H1 (cell line): ENCODE measurements at regions not wholly inside any gene's neighbourhood (a gene's known extent, or its start where the extent isn't known, plus 50 kb on each side); places are given as distances from the start of the nearest gene placed in this dataset.

Experiments used
- CTCF ChIA-PET: fragments of 300-600 bp; sonication (Branson Sonifier 250); formaldehyde crosslinking; loops from one replicate; lab custom pipeline; 2021; ENCODE audit not compliant: partially characterized antibody; lab: Charles Lee
- POLR2A ChIA-PET: fragments of 300-600 bp; sonication (Branson Sonifier 250); formaldehyde crosslinking; loops from one replicate; lab custom pipeline; 2021; ENCODE audit warnings: inconsistent platforms; ENCODE audit not compliant: partially characterized antibody; lab: Charles Lee
- DNase-seq, 2 experiments: peaks; one replicate each; pipeline versions ENCODE4 v3.0.0 to v3.0.0-alpha.2; 2010 to 2022; ENCODE audit warnings: low spot score in 2 of 2, low read depth in 1 of 2, mixed read lengths in 1 of 2
- FAIRE-seq: peaks from 2 replicates; lab custom pipeline; 2011; peaks lifted over from hg19 to GRCh38; lab: Jason Lieb, UNC
- H2AFZ ChIP-seq: 2 replicates; pipeline ENCODE4 v1.8.1; 2012; ENCODE audit warnings: low read length, inconsistent platforms
- H2AK5ac ChIP-seq: 2 replicates; pipeline ENCODE4 v1.6.1; 2013; ENCODE audit warnings: low read depth, low read length
- H2BK120ac ChIP-seq: replicated peaks from 2 replicates; pipeline ENCODE3; 2013; ENCODE audit warnings: low read depth, low read length, inconsistent platforms
- H2BK12ac ChIP-seq: 2 replicates; pipeline ENCODE4 v1.6.1; 2013; ENCODE audit warnings: low read depth, low read length
- H2BK15ac ChIP-seq: 2 replicates; pipeline ENCODE4 v1.6.1; 2013; ENCODE audit warnings: low read length
- H2BK20ac ChIP-seq: 2 replicates; pipeline ENCODE4 v1.6.1; 2013; ENCODE audit warnings: low read length
- H2BK5ac ChIP-seq: 2 replicates; pipeline ENCODE4 v1.6.1; 2013; ENCODE audit warnings: low read depth, low read length
- H3K14ac ChIP-seq: 2 replicates; pipeline ENCODE4 v1.6.1; 2013; ENCODE audit warnings: inconsistent platforms; ENCODE audit not compliant: insufficient read length
- H3K18ac ChIP-seq: 2 replicates; pipeline ENCODE4 v1.6.1; 2013; ENCODE audit warnings: low read length; ENCODE audit errors: extremely low read depth
- H3K23ac ChIP-seq: 2 replicates; pipeline ENCODE4 v1.6.1; 2013; ENCODE audit warnings: inconsistent platforms; ENCODE audit not compliant: insufficient read length
- H3K23me2 ChIP-seq: 2 replicates; pipeline ENCODE4 v1.6.1; 2013; ENCODE audit warnings: low read depth, low read length
- H3K27ac ChIP-seq: 2 replicates; pipeline ENCODE4 v1.6.1; 2011; ENCODE audit warnings: low read depth, low read length, inconsistent platforms
- H3K27me3 ChIP-seq, 4 experiments: replicated peaks in 1 of 4; 1 replicate in 1 of 4; 2 replicates in 3 of 4; pipeline versions ENCODE4 v1.6.1 to v1.8.1; 2011 to 2013; ENCODE audit warnings: low read length in 3 of 4, mild to moderate bottlenecking in 3 of 4, inconsistent platforms in 2 of 4, mixed read lengths in 2 of 4, moderate library complexity in 1 of 4; ENCODE audit not compliant: control insufficient read depth in 3 of 4, insufficient read depth in 3 of 4; ENCODE audit errors: extremely low read depth in 1 of 4
- H3K36me3 ChIP-seq, 4 experiments: 2 replicates each; pipeline versions ENCODE4 v1.6.1 to v1.8.1; 2011 to 2013; ENCODE audit warnings: mild to moderate bottlenecking in 4 of 4, low read length in 3 of 4, moderate library complexity in 2 of 4, control low read depth in 1 of 4, inconsistent platforms in 1 of 4; ENCODE audit not compliant: insufficient read depth in 4 of 4, control insufficient read depth in 2 of 4
- H3K4ac ChIP-seq: replicated peaks from 2 replicates; pipeline ENCODE3; 2013; ENCODE audit warnings: low read length, low read depth, mixed read lengths, inconsistent platforms; ENCODE audit not compliant: insufficient read length
- H3K4me1 ChIP-seq, 4 experiments: replicated peaks in 1 of 4; 1 replicate in 1 of 4; 2 replicates in 3 of 4; pipeline versions ENCODE4 v1.6.1 to v1.8.1; 2011 to 2013; ENCODE audit warnings: low read length in 3 of 4, inconsistent platforms in 2 of 4, mixed read lengths in 1 of 4; ENCODE audit not compliant: insufficient read depth in 4 of 4, control insufficient read depth in 3 of 4
- H3K4me2 ChIP-seq, 2 experiments: 2 replicates each; pipeline versions ENCODE4 v1.6.1 to v1.8.1; 2011 to 2013; ENCODE audit warnings: low read depth in 2 of 2, low read length in 2 of 2, control low read depth in 1 of 2, inconsistent platforms in 1 of 2, mild to moderate bottlenecking in 1 of 2; ENCODE audit not compliant: insufficient read depth in 1 of 2
- H3K4me3 ChIP-seq, 4 experiments: fragments of 200-600, 300-600 bp in 1 of 4; sonication (generic), shearing (Covaris generic), sonication (Bioruptor Twin) in 1 of 4; 2 replicates each; pipeline versions ENCODE4 v1.5.1 to v1.8.1; 2011 to 2016; ENCODE audit warnings: low read length in 4 of 4, low read depth in 3 of 4, control low read depth in 2 of 4, inconsistent platforms in 2 of 4, mild to moderate bottlenecking in 2 of 4, mixed read lengths in 1 of 4, moderate library complexity in 1 of 4; ENCODE audit not compliant: insufficient read depth in 2 of 4; ENCODE audit errors: extremely low read depth in 1 of 4
- H3K56ac ChIP-seq: replicated peaks from 2 replicates; pipeline ENCODE3; 2013; ENCODE audit warnings: low read depth, mild to moderate bottlenecking, mixed read lengths, low read length, inconsistent platforms; ENCODE audit not compliant: insufficient read length
- H3K79me1 ChIP-seq: 2 replicates; pipeline ENCODE4 v1.6.1; 2013; ENCODE audit warnings: low read depth, low read length, control low read depth
- H3K79me2 ChIP-seq, 2 experiments: 2 replicates each; pipeline versions ENCODE4 v1.6.1 to v1.8.1; 2012 to 2013; ENCODE audit warnings: low read length in 2 of 2, mild to moderate bottlenecking in 2 of 2, inconsistent platforms in 1 of 2; ENCODE audit not compliant: insufficient read depth in 2 of 2, control insufficient read depth in 1 of 2
- H3K9ac ChIP-seq, 4 experiments: replicated peaks in 1 of 4; 1 replicate in 1 of 4; 2 replicates in 3 of 4; pipeline versions ENCODE4 v1.6.1 to v1.8.1; 2011 to 2013; ENCODE audit warnings: low read depth in 3 of 4, low read length in 3 of 4, control low read depth in 2 of 4, mild to moderate bottlenecking in 2 of 4, moderate library complexity in 2 of 4, inconsistent platforms in 1 of 4; ENCODE audit errors: extremely low read depth in 1 of 4
- H3K9me3 ChIP-seq, 2 experiments: 2 replicates each; pipeline versions ENCODE4 v1.6.1 to v1.8.1; 2012 to 2013; ENCODE audit warnings: mild to moderate bottlenecking in 2 of 2, moderate library complexity in 2 of 2, control low read depth in 1 of 2, inconsistent platforms in 1 of 2, low read depth in 1 of 2, low read length in 1 of 2, mixed read lengths in 1 of 2; ENCODE audit not compliant: insufficient read depth in 2 of 2
- H4K20me1 ChIP-seq, 2 experiments: replicated peaks in 1 of 2; 2 replicates each; pipeline versions ENCODE3 to v1.8.1; 2011 to 2013; ENCODE audit warnings: inconsistent platforms in 2 of 2, low read length in 2 of 2, mild to moderate bottlenecking in 1 of 2; ENCODE audit not compliant: insufficient read depth in 2 of 2, control insufficient read depth in 1 of 2
- H4K5ac ChIP-seq: 2 replicates; pipeline ENCODE4 v1.6.1; 2013; ENCODE audit warnings: low read length, low read depth, mixed read lengths, inconsistent platforms; ENCODE audit not compliant: insufficient read length
- H4K8ac ChIP-seq: 2 replicates; pipeline ENCODE4 v1.8.0; 2013; ENCODE audit warnings: mild to moderate bottlenecking, moderate library complexity, low read length, inconsistent platforms; ENCODE audit not compliant: insufficient read depth; ENCODE audit errors: extremely low read depth
- H4K91ac ChIP-seq: replicated peaks from 2 replicates; pipeline ENCODE3; 2013; ENCODE audit warnings: low read length, mixed read lengths, inconsistent platforms; ENCODE audit not compliant: insufficient read length
- ATF3 ChIP-seq: IDR thresholded peaks from 2 replicates; pipeline ENCODE4 v1.6.1; 2011; ENCODE audit warnings: low read depth, mild to moderate bottlenecking, low read length; ENCODE audit not compliant: insufficient read depth
- EP300 ChIP-seq, 2 experiments: IDR thresholded peaks; 1 replicate in 1 of 2; 2 replicates in 1 of 2; pipeline ENCODE4 v1.6.1; 2011 to 2012; ENCODE audit warnings: low read depth in 2 of 2, low read length in 2 of 2, mild to moderate bottlenecking in 2 of 2, borderline replicate concordance in 1 of 2, inconsistent platforms in 1 of 2, moderate library complexity in 1 of 2
- GABPA ChIP-seq: IDR thresholded peaks from 2 replicates; pipeline ENCODE4 v1.6.1; 2011; ENCODE audit warnings: mild to moderate bottlenecking, low read length, moderate library complexity, borderline replicate concordance; ENCODE audit not compliant: insufficient read depth
- KDM4A ChIP-seq: IDR thresholded peaks from one replicate; pipeline ENCODE4 v1.7.1; 2012; ENCODE audit warnings: low read depth, mild to moderate bottlenecking, moderate library complexity, low read length, inconsistent platforms; ENCODE audit not compliant: severe bottlenecking
- MAX ChIP-seq: IDR thresholded peaks from 2 replicates; pipeline ENCODE4 v1.6.1; 2012; ENCODE audit warnings: inconsistent platforms
- PHF8 ChIP-seq: fragments of 200-600 bp; sonication (generic); conservative IDR thresholded peaks from 2 replicates; pipeline ENCODE4 v1.7.1; 2012; ENCODE audit warnings: low read depth, mild to moderate bottlenecking, inconsistent platforms, low read length, moderate library complexity
- SP1 ChIP-seq: IDR thresholded peaks from 2 replicates; pipeline ENCODE4 v1.6.1; 2011; ENCODE audit warnings: low read depth, low read length
- WGBS, 2 experiments: shearing (Covaris generic) in 1 of 2; methylation state at CpG; one replicate each; pipeline versions ENCODE4 v1.1.6 to v1.1.7; 2013 to 2015; ENCODE audit warnings: low lambda C conversion rate in 2 of 2, mixed read lengths in 2 of 2, inconsistent platforms in 1 of 2, low coverage in 1 of 2, missing lambda C conversion rate in 1 of 2; ENCODE audit not compliant: insufficient replicate concordance in 2 of 2, insufficient coverage in 1 of 2, insufficient read length in 1 of 2; ENCODE audit errors: extremely low coverage in 1 of 2, missing lambda C conversion rate in 1 of 2; 5-methylcytosine and 5-hydroxymethylcytosine counted together
- TF ChIP-seq, protein P1 (sequence below): IDR thresholded peaks from 2 replicates; pipeline ENCODE4 v1.6.1; 2012; ENCODE audit warnings: inconsistent platforms

GRCh38 chr2:176641436-176641835 is 372.2 kb downstream of the MTX2 start:
- Histone ChIP-seq H4K20me1 (no peaks in the 10 kb centered on the region), H4K5ac (no peak overlapping the region), H2AK5ac (no peak overlapping the region), H3K27me3 (peaks cover 11 to 30% (median 19%) of the 10 kb centered on the region in 4 experiments), H3K4me3 (no peak overlapping the region), H2BK20ac (no peak overlapping the region), H2BK12ac (no peak overlapping the region), H4K8ac (no peak overlapping the region), H3K9ac (no peak overlapping the region), H3K18ac (no peak overlapping the region), H3K27ac (no peak overlapping the region), H2AFZ (no peak overlapping the region), H3K23ac (no peak overlapping the region), H4K91ac (no peak overlapping the region), H2BK120ac (no peak overlapping the region), H3K56ac (no peak overlapping the region), H3K23me2 (peaks cover 3% of the 10 kb centered on the region; the same call in 1 of the 2 replicates), H2BK5ac (no peak overlapping the region), H3K79me1 (no peaks in the 10 kb centered on the region), H3K79me2 (no peaks in the 10 kb centered on the region), H3K9me3 (no peaks in the 10 kb centered on the region), H2BK15ac (no peak overlapping the region), H3K36me3 (no peaks in the 10 kb centered on the region), H3K4me1 (peaks cover 0 to 11% (median 6%) of the 10 kb centered on the region in 4 experiments), H3K14ac (no peak overlapping the region), H3K4me2 (no peak overlapping the region), H3K4ac (no peak overlapping the region)
- ChIA-PET POLR2A (interaction anchor here (1.2 kb wide), 1 partner anchor 151 kb away, joined by 3 read pairs; no protein-coding TSS in a partner anchor), CTCF (interaction anchor here (1.4 to 13.2 kb wide), 4 partner anchors 11 to 530 kb away, joined by 4 to 119 read pairs (median 56); no protein-coding TSS in a partner anchor)
- no peak for FAIRE-seq
- DNase-seq, result no peak
- TF ChIP-seq ATF3, result no peak
- no peak for TF ChIP-seq MAX
- no peak for TF ChIP-seq KDM4A
- no peak for TF ChIP-seq EP300 (IDR thresholded peaks at IDR 0.05; ENCODE audit: borderline replicate concordance in 1 of 2, low read depth in 2 of 2, low read length in 2 of 2)
- no peak for TF ChIP-seq SP1
- TF ChIP-seq PHF8, result no peak
- no peak for TF ChIP-seq GABPA
- TF ChIP-seq, protein P1, sequence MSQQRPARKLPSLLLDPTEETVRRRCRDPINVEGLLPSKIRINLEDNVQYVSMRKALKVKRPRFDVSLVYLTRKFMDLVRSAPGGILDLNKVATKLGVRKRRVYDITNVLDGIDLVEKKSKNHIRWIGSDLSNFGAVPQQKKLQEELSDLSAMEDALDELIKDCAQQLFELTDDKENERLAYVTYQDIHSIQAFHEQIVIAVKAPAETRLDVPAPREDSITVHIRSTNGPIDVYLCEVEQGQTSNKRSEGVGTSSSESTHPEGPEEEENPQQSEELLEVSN, result no peak
- WGBS, 2 experiments, result 96% methylated on average over 2 of the region's 2 CpGs; no CpG with 5 or more reads in 1 of the 2 experiments
